Astrocyte (in vitro differentiated cells and primary cell): ENCODE measurements at regions not wholly inside any gene's neighbourhood (a gene's known extent, or its start where the extent isn't known, plus 50 kb on each side); places are given as distances from the start of the nearest gene placed in this dataset.

Source experiments
- DNase-seq: peaks from one replicate; pipeline ENCODE4 v3.0.0-alpha.2; 2010; ENCODE audit warnings: low read depth
- FAIRE-seq: peaks from 2 replicates; lab custom pipeline; 2011; peaks lifted over from hg19 to GRCh38; lab: Jason Lieb, UNC
- H2AFZ ChIP-seq: 2 replicates; pipeline ENCODE4 v1.6.0; 2012; ENCODE audit warnings: low read depth, low read length, inconsistent platforms
- H3K27ac ChIP-seq: 2 replicates; pipeline ENCODE4 v1.5.1; 2011; ENCODE audit warnings: low read depth, low read length, inconsistent platforms
- H3K27me3 ChIP-seq: 2 replicates; pipeline ENCODE4 v1.6.0; 2011; ENCODE audit warnings: low read length, inconsistent platforms; ENCODE audit not compliant: insufficient read depth
- H3K36me3 ChIP-seq: 2 replicates; pipeline ENCODE4 v1.5.1; 2011; ENCODE audit warnings: low read length, inconsistent platforms; ENCODE audit not compliant: insufficient read depth
- H3K4me1 ChIP-seq: 2 replicates; pipeline ENCODE4 v1.5.1; 2011; ENCODE audit warnings: low read length, inconsistent platforms; ENCODE audit not compliant: insufficient read depth
- H3K4me2 ChIP-seq: 2 replicates; pipeline ENCODE4 v1.6.0; 2012; ENCODE audit warnings: low read length, inconsistent platforms
- H3K4me3 ChIP-seq: 2 replicates; pipeline ENCODE4 v1.5.1; 2011; ENCODE audit warnings: low read depth, mild to moderate bottlenecking, low read length, inconsistent platforms; ENCODE audit not compliant: insufficient read depth
- H3K79me2 ChIP-seq: 2 replicates; pipeline ENCODE4 v1.6.0; 2012; ENCODE audit warnings: mild to moderate bottlenecking, low read length, inconsistent platforms; ENCODE audit not compliant: insufficient read depth
- H3K9ac ChIP-seq: 2 replicates; pipeline ENCODE4 v1.6.0; 2012; ENCODE audit warnings: mild to moderate bottlenecking, low read length, inconsistent platforms
- H3K9me3 ChIP-seq: 2 replicates; pipeline ENCODE4 v1.5.1; 2012; ENCODE audit warnings: low read depth, mild to moderate bottlenecking, low read length, inconsistent platforms; ENCODE audit not compliant: insufficient read depth
- H4K20me1 ChIP-seq: 2 replicates; pipeline ENCODE4 v1.6.0; 2012; ENCODE audit warnings: low read length, inconsistent platforms; ENCODE audit not compliant: insufficient read depth
- H3K27ac Mint-ChIP-seq: one replicate; pipeline ENCODE4 v1.8.0; 2021; ENCODE audit warnings: mild to moderate bottlenecking, mixed read lengths; ENCODE audit not compliant: unreplicated experiment
- H3K27me3 Mint-ChIP-seq: one replicate; pipeline ENCODE4 v1.8.0; 2021; ENCODE audit warnings: low read depth, mixed read lengths; ENCODE audit not compliant: unreplicated experiment
- H3K36me3 Mint-ChIP-seq: one replicate; pipeline ENCODE4 v1.8.0; 2021; ENCODE audit warnings: low read depth, mixed read lengths; ENCODE audit not compliant: unreplicated experiment
- H3K4me1 Mint-ChIP-seq: one replicate; pipeline ENCODE4 v1.8.0; 2021; ENCODE audit warnings: low read depth, mixed read lengths; ENCODE audit not compliant: unreplicated experiment
- H3K4me3 Mint-ChIP-seq: one replicate; pipeline ENCODE4 v1.8.0; 2021; ENCODE audit warnings: mild to moderate bottlenecking, moderate library complexity, mixed read lengths; ENCODE audit not compliant: unreplicated experiment
- H3K9me3 Mint-ChIP-seq: one replicate; pipeline ENCODE4 v1.8.0; 2021; ENCODE audit warnings: mild to moderate bottlenecking, mixed read lengths; ENCODE audit not compliant: unreplicated experiment
- EZH2 ChIP-seq: IDR thresholded peaks from 2 replicates; pipeline ENCODE4 v1.6.1; 2012; ENCODE audit warnings: mild to moderate bottlenecking, low read length, inconsistent platforms; ENCODE audit not compliant: insufficient read depth
- TF ChIP-seq, protein P1 (sequence below): IDR thresholded peaks from 2 replicates; pipeline ENCODE4 v1.5.1; 2011; ENCODE audit warnings: low read depth, mild to moderate bottlenecking, inconsistent platforms, low read length, moderate library complexity; ENCODE audit not compliant: insufficient read depth

DNA sequence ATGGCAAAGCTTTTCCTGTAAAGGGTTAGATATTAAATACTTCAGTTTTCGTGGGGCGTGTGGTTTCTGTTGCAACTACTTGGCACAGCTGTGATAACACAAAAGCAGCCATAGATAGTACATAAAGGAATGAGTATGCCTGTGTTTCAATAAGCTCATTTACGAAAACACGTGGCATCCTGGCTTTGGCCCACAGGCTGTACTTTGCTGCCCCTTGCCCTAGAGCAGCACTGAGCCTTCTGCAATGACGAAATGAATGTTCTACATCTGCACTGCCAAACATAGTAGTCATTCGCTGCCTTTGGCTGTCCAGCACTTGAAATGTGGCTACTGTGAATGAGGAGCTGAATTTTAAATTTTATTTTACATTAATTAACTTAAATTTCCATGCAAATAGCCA is 376.2 kb upstream of the TPK1 start:
- Histone ChIP-seq H3K4me1 (no peaks in the 10 kb centered on the region), H3K27ac (no peak overlapping the region), H2AFZ (no peak overlapping the region), H3K4me3 (no peak overlapping the region), H3K9ac (no peak overlapping the region), H4K20me1 (no peaks in the 10 kb centered on the region), H3K27me3 (no peaks in the 10 kb centered on the region), H3K36me3 (no peaks in the 10 kb centered on the region), H3K79me2 (no peaks in the 10 kb centered on the region), H3K9me3 (peaks cover 4% of the 10 kb centered on the region), H3K4me2 (no peak overlapping the region)
- no peaks in the 10 kb centered on the region for H3K4me1 Mint-ChIP-seq
- no peaks in the 10 kb centered on the region for H3K27me3 Mint-ChIP-seq
- TF ChIP-seq EZH2 = no peak
- TF ChIP-seq, protein P1, sequence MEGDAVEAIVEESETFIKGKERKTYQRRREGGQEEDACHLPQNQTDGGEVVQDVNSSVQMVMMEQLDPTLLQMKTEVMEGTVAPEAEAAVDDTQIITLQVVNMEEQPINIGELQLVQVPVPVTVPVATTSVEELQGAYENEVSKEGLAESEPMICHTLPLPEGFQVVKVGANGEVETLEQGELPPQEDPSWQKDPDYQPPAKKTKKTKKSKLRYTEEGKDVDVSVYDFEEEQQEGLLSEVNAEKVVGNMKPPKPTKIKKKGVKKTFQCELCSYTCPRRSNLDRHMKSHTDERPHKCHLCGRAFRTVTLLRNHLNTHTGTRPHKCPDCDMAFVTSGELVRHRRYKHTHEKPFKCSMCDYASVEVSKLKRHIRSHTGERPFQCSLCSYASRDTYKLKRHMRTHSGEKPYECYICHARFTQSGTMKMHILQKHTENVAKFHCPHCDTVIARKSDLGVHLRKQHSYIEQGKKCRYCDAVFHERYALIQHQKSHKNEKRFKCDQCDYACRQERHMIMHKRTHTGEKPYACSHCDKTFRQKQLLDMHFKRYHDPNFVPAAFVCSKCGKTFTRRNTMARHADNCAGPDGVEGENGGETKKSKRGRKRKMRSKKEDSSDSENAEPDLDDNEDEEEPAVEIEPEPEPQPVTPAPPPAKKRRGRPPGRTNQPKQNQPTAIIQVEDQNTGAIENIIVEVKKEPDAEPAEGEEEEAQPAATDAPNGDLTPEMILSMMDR = no peak
- DNase-seq = no peak
- H3K9me3 Mint-ChIP-seq = no peaks in the 10 kb centered on the region
- no peaks in the 10 kb centered on the region for H3K36me3 Mint-ChIP-seq
- no peak for FAIRE-seq
- H3K4me3 Mint-ChIP-seq = no peak overlapping the region
- H3K27ac Mint-ChIP-seq = no peak overlapping the region

DNA sequence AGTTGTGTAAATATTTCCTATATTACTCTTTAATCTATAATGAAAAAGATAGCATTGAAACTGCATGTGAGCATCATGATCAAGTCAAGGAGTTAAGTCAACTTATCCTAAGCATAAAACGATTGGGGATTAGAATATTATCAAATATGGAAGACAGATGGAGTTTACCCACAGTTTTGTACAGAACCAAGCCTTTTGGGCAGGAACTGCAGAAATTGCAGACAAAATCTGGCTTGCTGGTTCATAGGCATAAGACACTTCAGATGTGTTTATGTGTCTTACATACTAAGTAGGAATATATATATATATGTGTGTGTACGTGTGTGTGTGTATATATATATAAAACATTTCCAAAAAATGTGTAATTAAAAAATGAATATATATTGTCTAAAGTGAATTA is 375.4 kb upstream of the TPK1 start:
- Histone ChIP-seq H3K79me2 (no peaks in the 10 kb centered on the region), H3K4me1 (no peaks in the 10 kb centered on the region), H2AFZ (no peak overlapping the region), H3K36me3 (no peaks in the 10 kb centered on the region), H3K9me3 (peaks cover 4% of the 10 kb centered on the region), H3K27me3 (no peaks in the 10 kb centered on the region), H3K9ac (no peak overlapping the region), H3K4me3 (no peak overlapping the region), H3K27ac (no peak overlapping the region), H4K20me1 (no peaks in the 10 kb centered on the region), H3K4me2 (no peak overlapping the region)
- Mint-ChIP-seq H3K9me3 (no peaks in the 10 kb centered on the region), H3K27me3 (no peaks in the 10 kb centered on the region), H3K4me1 (no peaks in the 10 kb centered on the region), H3K4me3 (no peak overlapping the region), H3K27ac (no peak overlapping the region), H3K36me3 (no peaks in the 10 kb centered on the region)
- DNase-seq = no peak
- TF ChIP-seq, protein P1 = no peak
- no peak for TF ChIP-seq EZH2
- FAIRE-seq = no peak

DNA sequence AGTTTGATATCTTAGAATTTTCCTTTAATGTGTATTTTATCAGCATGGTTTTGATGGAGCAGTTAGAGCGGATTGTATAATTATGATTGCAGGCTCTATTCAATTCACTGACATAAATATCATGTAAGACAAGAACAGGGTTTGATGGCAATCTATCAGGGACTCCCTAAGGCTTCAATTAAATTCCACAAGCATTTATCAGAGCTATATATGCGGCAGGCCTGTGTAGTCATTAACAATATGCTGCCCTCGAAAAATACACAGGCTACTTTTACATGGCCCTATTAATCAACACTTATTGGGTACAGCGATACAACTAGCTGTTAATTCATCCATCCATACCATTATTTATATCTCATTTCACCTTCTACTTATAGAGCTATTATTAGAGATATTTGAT is 358.1 kb upstream of the TPK1 start:
- Histone ChIP-seq H3K27ac (no peak overlapping the region), H3K36me3 (no peaks in the 10 kb centered on the region), H3K4me1 (no peaks in the 10 kb centered on the region), H4K20me1 (no peaks in the 10 kb centered on the region), H3K9ac (no peak overlapping the region), H3K4me3 (no peak overlapping the region), H2AFZ (no peak overlapping the region), H3K79me2 (no peaks in the 10 kb centered on the region), H3K9me3 (no peaks in the 10 kb centered on the region), H3K27me3 (no peaks in the 10 kb centered on the region), H3K4me2 (no peak overlapping the region)
- Mint-ChIP-seq H3K9me3 (no peaks in the 10 kb centered on the region), H3K27ac (no peak overlapping the region), H3K36me3 (no peaks in the 10 kb centered on the region), H3K4me1 (no peaks in the 10 kb centered on the region), H3K4me3 (no peak overlapping the region), H3K27me3 (no peaks in the 10 kb centered on the region)
- DNase-seq (no peak), FAIRE-seq (no peak)
- TF ChIP-seq EZH2 = no peak
- TF ChIP-seq, protein P1 = no peak
